BLaER1 treated with 17β-estradiol and CSF1 and Interleukin-3, amounts not matched to agents 10 nM and 100 nM (cell line): ENCODE measurements at regions not wholly inside any gene's neighbourhood (a gene's known extent, or its start where the extent isn't known, plus 50 kb on each side); places are given as distances from the start of the nearest gene placed in this dataset.

Experiments used
- H3K27ac ChIP-seq, 11 experiments: shearing (Covaris generic); formaldehyde crosslinking; 2 replicates each; pipeline ENCODE4 v1.8.1; 2022
- H3K27me3 ChIP-seq, 11 experiments: shearing (Covaris generic); formaldehyde crosslinking; 2 replicates each; pipeline ENCODE4 v1.8.1; 2022
- H3K36me3 ChIP-seq, 11 experiments: shearing (Covaris generic); formaldehyde crosslinking; 2 replicates each; pipeline ENCODE4 v1.8.1; 2022
- H3K4me1 ChIP-seq, 10 experiments: shearing (Covaris generic); formaldehyde crosslinking; 2 replicates each; pipeline ENCODE4 v1.8.1; 2022
- H3K4me2 ChIP-seq, 11 experiments: shearing (Covaris generic); formaldehyde crosslinking; 2 replicates each; pipeline ENCODE4 v1.8.1; 2022
- H3K4me3 ChIP-seq, 10 experiments: shearing (Covaris generic); formaldehyde crosslinking; 2 replicates each; pipeline ENCODE4 v1.8.1; 2022
- H3K9ac ChIP-seq, 11 experiments: shearing (Covaris generic); formaldehyde crosslinking; 2 replicates each; pipeline ENCODE4 v1.8.1; 2022
- H3K9me3 ChIP-seq, 11 experiments: shearing (Covaris generic); formaldehyde crosslinking; replicated peaks in 1 of 11; 2 replicates each; pipeline ENCODE4 v1.8.1; 2022
- H4K20me1 ChIP-seq, 11 experiments: shearing (Covaris generic); formaldehyde crosslinking; 2 replicates each; pipeline ENCODE4 v1.8.1; 2022
- Cebpa-rat ChIP-seq, 11 experiments: shearing (Covaris generic); IDR thresholded peaks; 2 replicates each; pipeline ENCODE4 v1.8.1; 2022

DNA sequence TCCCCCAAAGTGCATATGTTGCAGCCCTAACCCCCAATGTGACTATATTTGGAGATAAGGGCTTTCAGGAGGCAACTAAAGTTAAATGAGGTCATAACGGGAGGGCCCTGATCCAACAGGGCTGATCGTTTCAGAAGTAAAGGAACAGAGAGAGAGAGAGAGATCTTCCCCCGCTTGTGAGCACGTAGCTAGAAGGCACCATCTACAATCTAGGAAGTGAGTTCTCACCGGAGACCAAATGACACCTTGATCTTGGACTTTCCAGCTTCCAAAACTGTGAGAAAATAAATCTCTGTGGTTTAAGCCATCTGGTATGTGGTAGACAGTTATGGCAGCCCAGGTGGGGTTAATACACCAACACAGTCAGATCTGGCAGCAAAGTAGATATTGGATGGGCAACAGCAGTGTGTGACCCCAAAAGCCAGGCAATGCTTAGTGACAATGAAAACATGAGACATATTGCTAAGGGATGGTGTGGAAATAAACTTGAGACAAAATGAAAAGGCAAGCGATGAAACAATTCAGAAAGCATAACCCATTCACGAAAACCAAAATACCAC is 147.2 kb upstream of the GSC start:
- Histone ChIP-seq H3K9me3 (peaks cover 0 to 6% (median 0%) of the 10 kb centered on the region in 11 experiments; a peak in 3 of 22 replicates), H4K20me1 (no peaks in the 10 kb centered on the region), H3K4me1 (0 out of 20 replicates have a peak, but pooled peaks cover 0 to 3% (median 0%) of the 10 kb centered on the region in 10 experiments), H3K4me2 (no peak overlapping the region), H3K4me3 (no peak overlapping the region), H3K27ac (no peak overlapping the region), H3K27me3 (no peaks in the 10 kb centered on the region), H3K36me3 (no peaks in the 10 kb centered on the region), H3K9ac (no peak overlapping the region)
- TF ChIP-seq Cebpa-rat (IDR thresholded peaks at IDR 0.05) = no peak

DNA sequence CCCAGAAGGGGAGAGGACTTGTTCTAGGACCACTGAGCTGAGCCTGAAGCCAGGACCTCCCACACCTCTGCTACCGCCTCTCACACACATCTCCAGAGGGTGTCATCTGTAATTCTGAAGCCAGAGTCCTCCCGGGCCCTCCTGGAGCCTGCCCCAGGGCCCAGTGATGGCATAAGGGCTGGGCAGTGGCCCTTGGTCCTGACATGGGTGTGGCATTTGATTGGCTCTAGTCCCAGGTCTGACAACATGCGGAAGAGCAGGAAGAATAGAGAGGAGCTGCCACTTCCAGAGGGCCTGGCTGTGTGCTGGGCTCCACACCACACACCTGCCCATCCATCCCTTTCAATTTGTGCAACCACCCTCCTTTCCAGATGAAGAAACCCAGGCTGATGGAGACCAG is 144.3 kb upstream of the GSC start:
- Histone ChIP-seq H3K9me3 (peaks cover 0 to 16% (median 7%) of the 10 kb centered on the region in 11 experiments; a peak in 10 of 22 replicates), H3K9ac (no peak overlapping the region), H3K4me1 (0 out of 20 replicates have a peak, but pooled peaks cover 0 to 3% (median 0%) of the 10 kb centered on the region in 10 experiments), H3K4me2 (no peak overlapping the region), H3K27ac (no peak overlapping the region), H3K4me3 (no peak overlapping the region), H3K36me3 (no peaks in the 10 kb centered on the region), H3K27me3 (no peaks in the 10 kb centered on the region), H4K20me1 (no peaks in the 10 kb centered on the region)
- no peak for TF ChIP-seq Cebpa-rat (IDR thresholded peaks at IDR 0.05)

GRCh38 chr14:94907626-94908261 is 137.8 kb upstream of the GSC start:
- no peaks in the 10 kb centered on the region for H3K27me3 ChIP-seq

DNA sequence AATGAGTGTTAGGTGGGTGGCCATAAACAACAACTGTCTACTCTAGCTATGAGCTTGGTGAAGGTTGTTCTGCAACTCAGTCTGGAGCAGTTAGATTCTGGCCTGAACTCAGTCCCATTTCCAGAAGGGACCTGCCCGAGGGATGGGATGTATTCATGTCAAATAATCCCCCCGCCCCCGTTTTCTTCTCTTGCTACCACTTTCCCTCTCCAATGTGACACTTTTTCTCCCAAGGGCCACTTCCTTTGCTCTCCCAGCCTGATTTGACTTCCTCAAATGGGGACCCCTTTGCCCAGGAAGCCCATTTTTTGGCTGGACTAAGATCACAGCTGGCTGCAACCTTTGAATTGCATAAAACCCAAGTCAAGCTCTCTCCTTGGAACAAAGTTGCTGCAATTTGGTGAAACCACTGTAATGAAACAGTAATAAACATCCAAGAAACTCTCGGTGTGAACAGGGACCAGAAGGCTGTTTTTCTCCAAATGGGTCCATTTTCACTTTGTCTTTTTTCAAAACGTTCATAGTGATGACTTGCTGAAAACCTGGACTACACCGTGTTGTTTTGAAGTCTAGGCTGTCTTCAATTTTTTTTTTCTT is 137.2 kb upstream of the GSC start:
- Histone ChIP-seq H3K9ac (no peak overlapping the region), H3K36me3 (no peaks in the 10 kb centered on the region), H3K4me1 (no peaks in the 10 kb centered on the region), H3K9me3 (peaks cover 0 to 12% (median 6%) of the 10 kb centered on the region in 11 experiments; a peak in 10 of 22 replicates), H3K4me3 (no peak overlapping the region), H3K27ac (no peak overlapping the region), H3K27me3 (no peaks in the 10 kb centered on the region), H4K20me1 (no peaks in the 10 kb centered on the region), H3K4me2 (no peak overlapping the region)
- TF ChIP-seq Cebpa-rat (IDR thresholded peaks at IDR 0.05) = no peak

More at GRCh38 chr14:94907626-94908261, 137.8 kb upstream of the GSC start:
- Histone ChIP-seq H4K20me1 (no peaks in the 10 kb centered on the region), H3K27ac (no peak overlapping the region), H3K36me3 (no peaks in the 10 kb centered on the region), H3K4me3 (no peak overlapping the region), H3K9ac (no peak overlapping the region), H3K4me1 (no peaks in the 10 kb centered on the region), H3K4me2 (no peak overlapping the region), H3K9me3 (peaks cover 0 to 16% (median 7%) of the 10 kb centered on the region in 11 experiments; a peak in 10 of 22 replicates)
- no peak for TF ChIP-seq Cebpa-rat (IDR thresholded peaks at IDR 0.05)

DNA sequence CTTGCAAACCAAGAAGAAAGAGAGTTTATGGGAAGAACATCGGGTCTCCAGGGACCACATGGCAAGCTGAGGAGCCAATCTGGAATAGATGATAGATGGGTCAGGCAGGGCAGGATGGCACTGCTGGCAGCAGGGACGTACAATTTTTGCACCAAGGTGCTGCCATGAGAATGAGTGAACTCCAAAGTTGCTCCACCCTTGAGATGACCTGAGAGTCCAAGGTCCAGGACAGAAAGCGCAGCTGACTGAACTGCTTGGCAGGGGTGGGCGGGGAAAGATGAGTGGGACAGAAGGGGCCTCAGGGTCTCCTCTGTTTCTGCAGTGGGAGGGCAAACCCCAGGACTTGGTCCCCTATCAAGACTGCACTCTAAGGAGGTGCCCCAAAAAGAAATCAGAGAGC is 136.7 kb upstream of the GSC start:
- no peak for TF ChIP-seq Cebpa-rat (IDR thresholded peaks at IDR 0.05)
- Histone ChIP-seq H3K27ac (no peak overlapping the region), H3K9me3 (peaks cover 0 to 7% (median 3%) of the 10 kb centered on the region in 11 experiments; a peak in 10 of 22 replicates), H3K4me1 (no peaks in the 10 kb centered on the region; a peak in 2 of 20 replicates), H3K4me2 (no peak overlapping the region), H4K20me1 (no peaks in the 10 kb centered on the region), H3K27me3 (no peaks in the 10 kb centered on the region), H3K9ac (no peak overlapping the region), H3K4me3 (no peak overlapping the region), H3K36me3 (no peaks in the 10 kb centered on the region)

DNA sequence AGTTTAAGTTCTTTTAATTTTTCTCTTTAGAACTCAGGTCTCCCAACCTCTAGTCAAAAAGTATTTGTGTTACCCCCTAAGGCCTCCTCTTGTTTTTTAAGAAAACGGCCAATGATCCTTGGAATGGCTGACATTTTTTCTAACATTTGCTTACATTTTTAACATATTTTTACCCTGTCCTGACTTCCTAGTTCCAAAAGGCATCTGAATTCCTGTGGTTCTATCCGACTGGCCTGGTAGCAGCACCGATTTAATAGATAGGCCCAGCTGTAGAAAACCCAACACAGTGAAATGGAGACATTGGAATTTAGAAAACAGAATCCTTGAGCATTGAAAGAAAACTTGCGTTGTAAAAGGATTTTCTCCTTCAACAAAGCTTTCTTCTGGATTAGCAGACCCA is 134.7 kb upstream of the GSC start:
- Histone ChIP-seq H3K4me1 (peaks cover 0 to 8% (median 6%) of the 10 kb centered on the region in 10 experiments; a peak in 7 of 20 replicates), H3K9me3 (no peaks in the 10 kb centered on the region), H3K27me3 (no peaks in the 10 kb centered on the region), H3K4me3 (no peak overlapping the region), H4K20me1 (no peaks in the 10 kb centered on the region), H3K36me3 (no peaks in the 10 kb centered on the region), H3K27ac (no peak overlapping the region), H3K4me2 (no peak overlapping the region), H3K9ac (no peak overlapping the region)
- TF ChIP-seq Cebpa-rat (IDR thresholded peaks at IDR 0.05) = no peak

GRCh38 chr14:94903883-94904282 is 134.0 kb upstream of the GSC start:
- no peak overlapping the region for H3K4me3 ChIP-seq
- no peaks in the 10 kb centered on the region for H3K27me3 ChIP-seq
- no peak overlapping the region for H3K27ac ChIP-seq
- TF ChIP-seq Cebpa-rat (IDR thresholded peaks at IDR 0.05) = no peak
- H3K4me2 ChIP-seq = no peak overlapping the region
- peaks cover 0 to 8% (median 6%) of the 10 kb centered on the region in 10 experiments; a peak in 7 of 20 replicates for H3K4me1 ChIP-seq
- no peaks in the 10 kb centered on the region for H3K9me3 ChIP-seq
- no peak overlapping the region for H3K9ac ChIP-seq
- no peaks in the 10 kb centered on the region for H3K36me3 ChIP-seq
- H4K20me1 ChIP-seq = no peaks in the 10 kb centered on the region

DNA sequence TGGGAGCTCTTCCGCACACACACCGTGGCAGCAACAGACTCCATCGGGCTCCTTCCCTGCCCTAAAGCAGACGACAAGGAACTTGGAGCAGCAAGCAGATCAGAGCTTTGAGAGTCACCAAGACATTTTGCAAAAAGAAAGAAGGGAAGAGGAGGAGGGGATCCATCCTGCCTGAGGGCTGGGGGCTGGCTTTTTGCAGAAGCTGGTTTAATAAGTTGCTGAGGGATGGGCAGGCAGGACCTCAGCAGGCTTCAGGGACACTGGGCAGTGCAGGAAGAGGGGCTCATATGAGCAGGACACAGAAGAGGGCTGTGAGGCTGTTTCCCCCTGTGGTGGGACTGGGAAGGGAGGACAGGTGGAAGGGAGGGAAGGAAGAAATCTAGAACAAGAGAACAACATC is 133.4 kb upstream of the GSC start:
- Histone ChIP-seq H3K4me2 (no peak overlapping the region), H3K27me3 (no peaks in the 10 kb centered on the region), H3K4me3 (no peak overlapping the region), H3K9ac (no peak overlapping the region), H3K27ac (no peak overlapping the region), H3K9me3 (no peaks in the 10 kb centered on the region), H3K4me1 (peaks cover 0 to 8% (median 6%) of the 10 kb centered on the region in 10 experiments; a peak in 7 of 20 replicates), H4K20me1 (no peaks in the 10 kb centered on the region), H3K36me3 (no peaks in the 10 kb centered on the region)
- no peak for TF ChIP-seq Cebpa-rat (IDR thresholded peaks at IDR 0.05)

- Histone ChIP-seq H3K4me2 (no peak overlapping the region), H3K27me3 (no peaks in the 10 kb centered on the region), H4K20me1 (no peaks in the 10 kb centered on the region), H3K4me3 (no peak overlapping the region), H3K9ac (no peak overlapping the region), H3K4me1 (peaks cover 0 to 8% (median 6%) of the 10 kb centered on the region in 10 experiments; a peak in 7 of 20 replicates), H3K27ac (no peak overlapping the region), H3K36me3 (no peaks in the 10 kb centered on the region), H3K9me3 (peaks cover 5 to 15% (median 11%) of the 10 kb centered on the region in 11 experiments; a peak in 16 of 22 replicates)
- no peak for TF ChIP-seq Cebpa-rat (IDR thresholded peaks at IDR 0.05)
These were observed 127.6 kb upstream of the GSC start for GRCh38 chr14:94897561-94897960.
